ENCODE measurements at regions not wholly inside any gene's neighbourhood (a gene's known extent, or its start where the extent isn't known, plus 50 kb on each side); places are given as distances from the start of the nearest gene placed in this dataset.

GRCh38 chr12:83317595-83317994, 630.9 kb downstream of the TMTC2 start:
- H3K4me1 ChIP-seq (ENCODE audit: low read depth), result no peaks in the 10 kb centered on the region
- DNase-seq (no peak), ATAC-seq (no peak)
- H3K36me3 ChIP-seq (ENCODE audit: low read depth), result no peaks in the 10 kb centered on the region
- no peak overlapping the region for H3K4me3 ChIP-seq
- intact Hi-C loops (cut with DNase I, micrococcal nuclease), result no loop called here
- no peaks in the 10 kb centered on the region for H3K9me3 ChIP-seq
- TF ChIP-seq CTCF (IDR thresholded peaks at IDR 0.05), result no peak

DNA sequence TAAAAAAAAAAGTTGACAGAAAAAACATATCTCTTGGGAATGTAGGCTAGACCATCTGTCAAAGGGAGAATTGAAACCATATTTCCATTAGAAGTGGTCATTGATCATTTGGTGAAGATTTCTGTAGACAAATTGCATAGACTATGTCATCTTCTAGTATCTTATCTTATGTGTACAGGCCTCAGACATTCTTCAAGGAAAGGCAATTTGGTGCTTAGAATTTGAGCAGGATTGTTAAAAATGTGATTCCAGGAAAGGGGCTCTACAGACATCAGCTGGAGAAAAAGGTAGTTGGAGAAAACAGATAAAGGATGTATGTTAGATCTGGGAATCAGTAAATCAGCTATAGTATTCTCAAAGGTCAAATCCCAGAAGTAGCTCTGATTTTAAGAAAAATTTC, 627.1 kb downstream of the TMTC2 start:
- no peak for DNase-seq
- intact Hi-C loops (cut with DNase I, micrococcal nuclease), result no loop called here
- Histone ChIP-seq H3K9me3 (no peaks in the 10 kb centered on the region), H3K36me3 (ENCODE audit: low read depth) (no peaks in the 10 kb centered on the region), H3K4me3 (no peak overlapping the region), H3K4me1 (ENCODE audit: low read depth) (no peaks in the 10 kb centered on the region)
- TF ChIP-seq CTCF (IDR thresholded peaks at IDR 0.05), result no peak
- no peak for ATAC-seq

DNA sequence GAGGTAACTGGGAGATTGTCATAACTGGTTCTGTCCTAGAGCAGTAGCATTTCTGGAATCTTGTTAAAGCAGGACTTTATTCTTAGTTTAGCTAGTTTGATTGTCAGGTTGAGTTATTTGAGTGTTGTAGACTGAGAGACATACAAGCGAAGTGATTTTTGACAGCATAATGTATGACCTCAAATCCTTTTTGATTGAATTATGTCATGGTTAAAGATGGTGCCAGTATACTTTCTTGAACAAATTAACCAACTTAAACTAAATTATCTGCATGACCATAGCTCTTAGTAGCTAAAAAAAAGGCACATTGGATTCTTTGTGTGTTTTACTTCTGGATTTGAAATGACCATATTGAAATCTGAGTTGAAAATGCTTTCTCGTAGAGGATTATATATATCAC, 626.6 kb downstream of the TMTC2 start:
- Histone ChIP-seq H3K36me3 (ENCODE audit: low read depth) (no peaks in the 10 kb centered on the region), H3K4me3 (no peak overlapping the region), H3K9me3 (no peaks in the 10 kb centered on the region), H3K4me1 (ENCODE audit: low read depth) (no peaks in the 10 kb centered on the region)
- TF ChIP-seq CTCF (IDR thresholded peaks at IDR 0.05), result no peak
- intact Hi-C loops (cut with DNase I, micrococcal nuclease), result no loop called here
- no peak for DNase-seq
- no peak for ATAC-seq

GRCh38 chr12:83276904-83277303, 590.2 kb downstream of the TMTC2 start:
- ATAC-seq, result no peak
- no peak overlapping the region for H3K4me3 ChIP-seq
- H3K9me3 ChIP-seq, result no peaks in the 10 kb centered on the region
- no peaks in the 10 kb centered on the region for H3K4me1 ChIP-seq (ENCODE audit: low read depth)
- H3K36me3 ChIP-seq (ENCODE audit: low read depth), result no peaks in the 10 kb centered on the region
- DNase-seq, result no peak
- intact Hi-C loops (cut with DNase I, micrococcal nuclease), result no loop called here
- TF ChIP-seq CTCF (IDR thresholded peaks at IDR 0.05), result no peak

DNA sequence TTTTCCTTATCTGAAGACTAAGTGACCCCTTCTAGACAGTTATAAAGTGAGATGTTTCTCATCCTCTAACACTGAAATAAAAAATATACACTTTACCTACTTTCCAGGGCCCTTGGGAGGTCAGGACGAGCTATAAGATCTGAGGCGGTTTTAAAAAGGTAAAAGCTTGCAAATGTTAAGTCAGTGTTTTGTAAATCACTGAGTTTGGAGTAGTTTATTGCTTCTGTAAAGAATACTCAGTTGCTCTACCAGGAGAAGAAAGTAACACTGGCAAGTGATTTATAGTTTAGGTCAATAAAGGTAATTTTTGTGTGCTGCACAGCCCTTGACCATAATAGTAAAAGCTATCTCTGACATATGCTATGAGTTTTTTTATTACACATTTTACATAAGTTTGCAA, 584.5 kb downstream of the TMTC2 start:
- Histone ChIP-seq H3K36me3 (ENCODE audit: low read depth) (no peaks in the 10 kb centered on the region), H3K4me1 (ENCODE audit: low read depth) (no peaks in the 10 kb centered on the region), H3K9me3 (no peaks in the 10 kb centered on the region), H3K4me3 (no peak overlapping the region)
- ATAC-seq, result no peak
- intact Hi-C loops (cut with DNase I, micrococcal nuclease), result no loop called here
- DNase-seq, result no peak
- TF ChIP-seq CTCF (IDR thresholded peaks at IDR 0.05), result no peak

DNA sequence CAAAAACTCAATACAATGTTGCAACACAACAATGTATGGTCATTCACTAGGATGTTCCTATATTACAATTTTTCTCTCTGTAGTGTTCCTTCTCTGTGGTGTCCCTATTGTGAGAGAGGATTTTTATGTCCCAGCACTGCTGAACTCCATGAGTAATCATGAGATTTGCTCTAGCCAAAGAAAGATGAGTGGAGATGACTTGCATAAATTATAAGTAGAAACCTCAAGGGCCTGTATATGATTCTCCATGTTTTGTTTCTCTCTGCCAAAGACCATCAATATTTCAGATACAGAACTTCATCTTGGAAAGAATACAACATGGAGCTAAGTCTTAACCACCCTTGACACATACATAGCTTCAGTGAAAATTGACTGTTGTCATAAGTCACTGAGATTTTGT, 579.1 kb downstream of the TMTC2 start:
- TF ChIP-seq CTCF (IDR thresholded peaks at IDR 0.05), result no peak
- ATAC-seq (no peak), DNase-seq (no peak)
- intact Hi-C loops (cut with DNase I, micrococcal nuclease), result no loop called here
- no peaks in the 10 kb centered on the region for H3K9me3 ChIP-seq
- no peaks in the 10 kb centered on the region for H3K36me3 ChIP-seq (ENCODE audit: low read depth)
- H3K4me3 ChIP-seq, result no peak overlapping the region
- no peaks in the 10 kb centered on the region for H3K4me1 ChIP-seq (ENCODE audit: low read depth)

All from mucosa of descending colon (tissue), 3 donors.